ENCODE measurements at regions not wholly inside any gene's neighbourhood (a gene's known extent, or its start where the extent isn't known, plus 50 kb on each side); places are given as distances from the start of the nearest gene placed in this dataset.

- H3K9me3 Mint-ChIP-seq = no peaks in the 10 kb centered on the region
- no peak overlapping the region for H3K27ac Mint-ChIP-seq
- no peaks in the 10 kb centered on the region for H3K4me1 Mint-ChIP-seq (ENCODE audit: low read depth)
- no peak for DNase-seq (ENCODE audit: low spot score)
- H3K36me3 Mint-ChIP-seq (ENCODE audit: low read depth) = no peaks in the 10 kb centered on the region
- H3K4me3 Mint-ChIP-seq = no peak overlapping the region
- no peaks in the 10 kb centered on the region for H3K27me3 Mint-ChIP-seq (ENCODE audit: low read depth)
Observed at GRCh38 chr5:6188344-6188743, 190.0 kb downstream of the MED10 start.

- Mint-ChIP-seq H3K27me3 (ENCODE audit: low read depth) (no peaks in the 10 kb centered on the region), H3K4me1 (ENCODE audit: low read depth) (no peaks in the 10 kb centered on the region), H3K4me3 (no peak overlapping the region), H3K9me3 (no peaks in the 10 kb centered on the region), H3K27ac (no peak overlapping the region), H3K36me3 (ENCODE audit: low read depth) (no peaks in the 10 kb centered on the region)
- no peak for DNase-seq (ENCODE audit: low spot score)
Observed at GRCh38 chr5:6187501-6187900, 190.8 kb downstream of the MED10 start.

- no peak overlapping the region for H3K27ac Mint-ChIP-seq
- H3K9me3 Mint-ChIP-seq = no peaks in the 10 kb centered on the region
- DNase-seq (ENCODE audit: low spot score) = no peak
- H3K4me1 Mint-ChIP-seq (ENCODE audit: low read depth) = no peaks in the 10 kb centered on the region
- no peaks in the 10 kb centered on the region for H3K36me3 Mint-ChIP-seq (ENCODE audit: low read depth)
- H3K27me3 Mint-ChIP-seq (ENCODE audit: low read depth) = no peaks in the 10 kb centered on the region
- H3K4me3 Mint-ChIP-seq = no peak overlapping the region
Observed at GRCh38 chr5:6185574-6185973, 192.8 kb downstream of the MED10 start.

GRCh38 chr5:6184481-6184880, 193.9 kb downstream of the MED10 start:
- Mint-ChIP-seq H3K36me3 (ENCODE audit: low read depth) (no peaks in the 10 kb centered on the region), H3K27ac (no peak overlapping the region), H3K4me3 (no peak overlapping the region), H3K4me1 (ENCODE audit: low read depth) (no peaks in the 10 kb centered on the region), H3K9me3 (no peaks in the 10 kb centered on the region), H3K27me3 (ENCODE audit: low read depth) (no peaks in the 10 kb centered on the region)
- no peak for DNase-seq (ENCODE audit: low spot score)

GRCh38 chr5:6183391-6184390, 194.7 kb downstream of the MED10 start:
- Mint-ChIP-seq H3K9me3 (no peaks in the 10 kb centered on the region), H3K4me1 (ENCODE audit: low read depth) (no peaks in the 10 kb centered on the region), H3K36me3 (ENCODE audit: low read depth) (no peaks in the 10 kb centered on the region), H3K27ac (no peak overlapping the region), H3K27me3 (ENCODE audit: low read depth) (no peaks in the 10 kb centered on the region), H3K4me3 (no peak overlapping the region)
- no peak for DNase-seq (ENCODE audit: low spot score)

GRCh38 chr5:6182271-6182815, 196.0 kb downstream of the MED10 start:
- Mint-ChIP-seq H3K36me3 (ENCODE audit: low read depth) (no peaks in the 10 kb centered on the region), H3K27ac (no peak overlapping the region), H3K4me1 (ENCODE audit: low read depth) (no peaks in the 10 kb centered on the region), H3K27me3 (ENCODE audit: low read depth) (no peaks in the 10 kb centered on the region), H3K4me3 (no peak overlapping the region), H3K9me3 (no peaks in the 10 kb centered on the region)
- no peak for DNase-seq (ENCODE audit: low spot score)

GRCh38 chr5:6181871-6182270, 196.5 kb downstream of the MED10 start:
- no peaks in the 10 kb centered on the region for H3K9me3 Mint-ChIP-seq
- no peak overlapping the region for H3K27ac Mint-ChIP-seq
- H3K36me3 Mint-ChIP-seq (ENCODE audit: low read depth) = no peaks in the 10 kb centered on the region
- DNase-seq (ENCODE audit: low spot score) = no peak
- H3K4me1 Mint-ChIP-seq (ENCODE audit: low read depth) = no peaks in the 10 kb centered on the region
- no peak overlapping the region for H3K4me3 Mint-ChIP-seq
- H3K27me3 Mint-ChIP-seq (ENCODE audit: low read depth) = no peaks in the 10 kb centered on the region

- Mint-ChIP-seq H3K36me3 (ENCODE audit: low read depth) (no peaks in the 10 kb centered on the region), H3K27me3 (ENCODE audit: low read depth) (no peaks in the 10 kb centered on the region), H3K27ac (no peak overlapping the region), H3K4me1 (ENCODE audit: low read depth) (no peaks in the 10 kb centered on the region), H3K4me3 (no peak overlapping the region), H3K9me3 (no peaks in the 10 kb centered on the region)
- DNase-seq (ENCODE audit: low spot score) = no peak
Observed at GRCh38 chr5:6181147-6181729, 197.1 kb downstream of the MED10 start.

GRCh38 chr5:6180231-6180872, 198.0 kb downstream of the MED10 start:
- no peaks in the 10 kb centered on the region for H3K27me3 Mint-ChIP-seq (ENCODE audit: low read depth)
- DNase-seq (ENCODE audit: low spot score) = no peak
- H3K9me3 Mint-ChIP-seq = no peaks in the 10 kb centered on the region
- no peak overlapping the region for H3K27ac Mint-ChIP-seq
- no peaks in the 10 kb centered on the region for H3K4me1 Mint-ChIP-seq (ENCODE audit: low read depth)
- H3K36me3 Mint-ChIP-seq (ENCODE audit: low read depth) = no peaks in the 10 kb centered on the region
- no peak overlapping the region for H3K4me3 Mint-ChIP-seq

GRCh38 chr5:6178846-6179532, 199.4 kb downstream of the MED10 start:
- Mint-ChIP-seq H3K27ac (no peak overlapping the region), H3K9me3 (no peaks in the 10 kb centered on the region), H3K4me1 (ENCODE audit: low read depth) (no peaks in the 10 kb centered on the region), H3K27me3 (ENCODE audit: low read depth) (no peaks in the 10 kb centered on the region), H3K4me3 (no peak overlapping the region), H3K36me3 (ENCODE audit: low read depth) (no peaks in the 10 kb centered on the region)
- no peak for DNase-seq (ENCODE audit: low spot score)

- Mint-ChIP-seq H3K4me1 (ENCODE audit: low read depth) (no peaks in the 10 kb centered on the region), H3K36me3 (ENCODE audit: low read depth) (no peaks in the 10 kb centered on the region), H3K27ac (no peak overlapping the region), H3K4me3 (no peak overlapping the region), H3K9me3 (no peaks in the 10 kb centered on the region), H3K27me3 (ENCODE audit: low read depth) (no peaks in the 10 kb centered on the region)
- no peak for DNase-seq (ENCODE audit: low spot score)
Observed at GRCh38 chr5:6177926-6178325, 200.4 kb downstream of the MED10 start.

- no peak for DNase-seq (ENCODE audit: low spot score)
- no peaks in the 10 kb centered on the region for H3K36me3 Mint-ChIP-seq (ENCODE audit: low read depth)
- no peaks in the 10 kb centered on the region for H3K27me3 Mint-ChIP-seq (ENCODE audit: low read depth)
- no peaks in the 10 kb centered on the region for H3K9me3 Mint-ChIP-seq
- H3K27ac Mint-ChIP-seq = no peak overlapping the region
- H3K4me3 Mint-ChIP-seq = no peak overlapping the region
- H3K4me1 Mint-ChIP-seq (ENCODE audit: low read depth) = no peaks in the 10 kb centered on the region
Observed at GRCh38 chr5:6176102-6176693, 202.1 kb downstream of the MED10 start.

GRCh38 chr5:6175172-6175854, 203.0 kb downstream of the MED10 start:
- Mint-ChIP-seq H3K4me1 (ENCODE audit: low read depth) (no peaks in the 10 kb centered on the region), H3K4me3 (no peak overlapping the region), H3K27ac (no peak overlapping the region), H3K36me3 (ENCODE audit: low read depth) (no peaks in the 10 kb centered on the region), H3K27me3 (ENCODE audit: low read depth) (no peaks in the 10 kb centered on the region), H3K9me3 (no peaks in the 10 kb centered on the region)
- DNase-seq (ENCODE audit: low spot score) = no peak
